GM20000 (cell line): ENCODE measurements at regions not wholly inside any gene's neighbourhood (a gene's known extent, or its start where the extent isn't known, plus 50 kb on each side); places are given as distances from the start of the nearest gene placed in this dataset.

Experiments
- DNase-seq: peaks from one replicate; pipeline ENCODE4 v3.0.0; 2012; ENCODE audit warnings: low spot score
- TF ChIP-seq, protein P1 (sequence below): IDR thresholded peaks from 2 replicates; pipeline ENCODE4 v1.5.1; 2012; ENCODE audit warnings: mild to moderate bottlenecking, control low read depth; ENCODE audit errors: extremely low read depth, missing control alignments

DNA sequence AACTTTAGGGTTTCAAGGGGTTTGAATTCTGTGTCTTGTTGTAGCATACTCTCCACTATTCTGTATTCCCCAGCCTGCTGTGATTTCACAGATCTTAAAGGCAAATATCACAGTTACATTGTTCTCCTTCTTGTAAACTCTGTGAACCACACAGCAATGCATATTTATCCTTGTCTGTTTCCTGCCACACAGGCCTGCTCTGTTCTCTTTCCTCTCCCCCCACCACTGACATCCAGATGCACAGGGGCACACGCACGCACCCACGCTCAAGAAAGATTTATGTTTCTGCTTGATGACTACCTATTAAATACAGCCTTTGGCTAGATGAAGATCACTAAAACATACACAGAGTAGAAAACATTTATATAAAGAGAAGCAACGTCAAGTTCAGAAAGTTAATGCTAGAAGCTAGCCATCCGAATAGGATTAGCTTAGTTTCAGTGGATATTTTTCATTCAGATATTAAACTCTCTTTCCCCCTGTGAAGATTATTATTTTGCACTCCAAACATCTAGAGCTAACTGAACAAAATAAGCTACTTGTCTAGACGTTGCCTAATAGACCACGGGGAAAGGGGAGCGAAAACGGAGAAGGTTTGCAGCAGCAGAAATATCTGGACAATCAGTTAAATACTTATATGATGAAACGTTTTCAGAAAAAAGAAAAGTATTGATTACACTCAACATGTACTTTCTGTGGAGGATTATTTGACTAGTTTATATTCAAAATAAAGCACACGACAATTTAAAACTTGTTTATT is 193.1 kb upstream of the SEMA3C start:
- TF ChIP-seq, protein P1, sequence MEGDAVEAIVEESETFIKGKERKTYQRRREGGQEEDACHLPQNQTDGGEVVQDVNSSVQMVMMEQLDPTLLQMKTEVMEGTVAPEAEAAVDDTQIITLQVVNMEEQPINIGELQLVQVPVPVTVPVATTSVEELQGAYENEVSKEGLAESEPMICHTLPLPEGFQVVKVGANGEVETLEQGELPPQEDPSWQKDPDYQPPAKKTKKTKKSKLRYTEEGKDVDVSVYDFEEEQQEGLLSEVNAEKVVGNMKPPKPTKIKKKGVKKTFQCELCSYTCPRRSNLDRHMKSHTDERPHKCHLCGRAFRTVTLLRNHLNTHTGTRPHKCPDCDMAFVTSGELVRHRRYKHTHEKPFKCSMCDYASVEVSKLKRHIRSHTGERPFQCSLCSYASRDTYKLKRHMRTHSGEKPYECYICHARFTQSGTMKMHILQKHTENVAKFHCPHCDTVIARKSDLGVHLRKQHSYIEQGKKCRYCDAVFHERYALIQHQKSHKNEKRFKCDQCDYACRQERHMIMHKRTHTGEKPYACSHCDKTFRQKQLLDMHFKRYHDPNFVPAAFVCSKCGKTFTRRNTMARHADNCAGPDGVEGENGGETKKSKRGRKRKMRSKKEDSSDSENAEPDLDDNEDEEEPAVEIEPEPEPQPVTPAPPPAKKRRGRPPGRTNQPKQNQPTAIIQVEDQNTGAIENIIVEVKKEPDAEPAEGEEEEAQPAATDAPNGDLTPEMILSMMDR, result no peak
- no peak for DNase-seq

DNA sequence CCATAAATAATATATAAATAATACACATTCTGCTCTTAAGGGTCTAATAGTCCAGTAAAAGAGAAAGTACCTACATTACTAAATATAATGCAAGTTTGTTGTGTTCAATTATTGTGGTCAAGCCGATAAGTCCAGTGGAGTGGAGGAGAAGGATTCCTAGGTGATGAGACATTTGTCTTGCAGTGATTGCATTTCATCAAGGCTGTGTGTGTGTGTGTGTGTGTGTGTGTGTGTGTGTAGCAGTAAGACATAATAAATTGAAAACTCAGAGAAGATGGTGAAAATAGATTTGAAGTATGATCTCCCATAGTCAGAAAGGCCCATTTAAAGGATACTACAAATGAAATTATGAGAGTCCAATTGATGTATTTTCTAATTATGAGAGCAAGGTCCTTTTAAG is 192.5 kb upstream of the SEMA3C start:
- no peak for DNase-seq
- TF ChIP-seq, protein P1, result no peak

DNA sequence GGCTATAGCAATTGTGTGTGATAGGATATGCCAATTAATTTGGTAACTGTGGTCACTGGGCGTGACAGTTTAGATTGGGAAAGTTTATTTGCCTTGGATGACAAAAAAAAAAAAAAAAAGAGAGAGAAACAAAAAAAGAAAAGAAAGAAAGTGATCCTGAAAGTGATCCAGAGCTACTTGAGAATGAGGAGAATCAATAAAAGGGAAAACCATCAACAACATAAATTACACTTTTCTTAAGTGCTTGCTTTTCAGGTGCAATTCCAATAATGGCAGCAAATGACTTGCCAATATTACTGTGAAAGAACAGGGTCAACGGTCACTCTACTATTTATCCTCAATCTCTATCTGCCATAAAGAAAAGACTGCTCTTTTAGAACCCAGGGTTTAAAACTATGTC is 191.8 kb upstream of the SEMA3C start:
- TF ChIP-seq, protein P1, result no peak
- no peak for DNase-seq

DNA sequence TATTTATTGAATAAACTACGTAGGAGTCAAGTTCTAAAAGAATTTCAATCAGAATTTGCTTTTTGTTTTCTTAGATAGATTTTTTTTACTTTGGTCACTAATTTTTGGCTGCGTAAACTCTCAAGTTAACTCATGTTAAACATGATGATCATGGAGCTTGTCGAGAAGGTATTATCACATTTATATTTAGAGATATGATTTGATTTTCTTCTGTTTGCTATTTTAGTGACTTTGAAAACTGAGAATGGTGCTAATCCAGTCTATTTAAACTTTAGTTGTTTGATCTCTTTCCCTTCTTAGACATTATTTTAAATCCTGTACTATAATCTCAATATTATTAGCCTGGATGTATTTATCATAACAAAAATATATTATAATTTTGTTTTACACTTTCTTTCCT is 179.4 kb upstream of the SEMA3C start:
- TF ChIP-seq, protein P1, result no peak
- no peak for DNase-seq

DNA sequence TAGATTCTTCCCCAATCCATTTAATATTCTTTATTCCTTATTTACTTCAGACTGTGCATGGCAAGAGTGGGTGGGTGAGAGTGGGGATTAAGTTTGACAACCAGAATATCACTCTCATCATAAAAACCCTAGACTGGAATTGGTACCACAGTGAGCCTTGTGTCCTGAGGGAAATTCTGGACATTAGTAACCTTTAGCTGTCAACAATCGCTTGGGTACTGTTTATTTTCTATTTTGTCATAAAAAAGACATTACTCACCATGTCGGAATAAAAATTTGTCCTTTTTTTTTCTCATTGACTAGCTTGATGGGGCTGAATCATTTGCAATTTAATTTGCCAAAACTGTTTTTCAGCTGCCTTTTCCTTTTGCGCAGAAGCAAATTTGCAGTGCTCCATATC is 176.1 kb upstream of the SEMA3C start:
- DNase-seq, result no peak
- TF ChIP-seq, protein P1, result no peak

DNA sequence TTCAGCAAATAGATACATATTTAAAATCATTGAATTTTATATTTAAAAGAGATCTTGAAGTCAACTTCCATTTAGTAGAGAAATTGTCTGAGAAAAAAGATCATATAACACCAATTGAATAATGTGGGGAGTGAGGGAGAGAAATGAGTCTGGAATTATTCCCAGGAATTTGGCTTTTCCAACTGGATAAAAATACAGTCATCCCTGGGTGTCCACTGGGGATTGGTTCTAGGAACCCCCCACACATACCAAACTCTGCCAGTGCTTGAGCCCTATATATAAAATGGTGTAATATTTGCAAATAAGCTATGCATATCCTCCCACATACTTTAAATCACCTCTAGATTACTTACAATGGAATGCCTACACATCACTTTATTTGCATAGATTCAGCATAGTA is 162.8 kb upstream of the SEMA3C start:
- TF ChIP-seq, protein P1, result no peak
- DNase-seq, result no peak

DNA sequence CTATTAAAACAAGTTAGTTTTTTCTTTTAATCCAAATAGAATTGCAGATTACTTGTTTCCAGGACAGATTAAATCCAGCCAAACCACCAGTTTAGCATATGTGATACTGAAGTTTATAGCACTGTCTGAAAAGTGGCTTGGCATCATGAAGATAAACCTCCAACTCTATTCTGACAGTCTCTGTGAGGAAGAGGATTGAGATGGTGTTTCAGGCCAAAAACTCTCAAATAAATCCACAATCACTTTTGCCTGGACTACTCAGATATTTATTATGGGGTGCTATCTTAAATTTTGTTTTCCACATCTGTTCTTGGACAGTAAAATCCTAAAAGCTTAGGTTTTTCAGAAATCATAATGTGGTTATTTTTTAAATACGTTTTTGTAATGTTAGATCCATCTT is 161.7 kb upstream of the SEMA3C start:
- DNase-seq, result no peak
- TF ChIP-seq, protein P1, result no peak
